ENCODE measurements at regions not wholly inside any gene's neighbourhood (a gene's known extent, or its start where the extent isn't known, plus 50 kb on each side); places are given as distances from the start of the nearest gene placed in this dataset.

DNA sequence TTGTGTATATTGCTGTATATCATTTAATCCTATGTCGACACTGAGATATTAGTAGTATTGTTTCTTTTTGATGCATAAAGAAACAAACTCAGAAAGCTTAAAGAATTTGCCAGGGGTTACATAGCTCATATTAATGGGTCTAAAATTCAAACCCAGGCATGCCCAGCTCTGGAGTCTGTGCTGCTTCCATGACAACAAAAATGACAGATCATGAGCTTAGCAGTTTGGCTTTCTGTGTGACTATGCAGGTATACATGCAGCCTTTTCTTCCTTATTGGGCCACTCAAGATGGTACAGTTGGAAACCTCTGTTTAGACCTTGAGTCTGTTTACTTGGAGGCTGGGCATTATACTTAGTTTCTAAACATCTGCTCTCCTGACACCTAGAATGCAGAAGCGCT, 220.5 kb upstream of the TENM4 start:
- no peak for ATAC-seq

DNA sequence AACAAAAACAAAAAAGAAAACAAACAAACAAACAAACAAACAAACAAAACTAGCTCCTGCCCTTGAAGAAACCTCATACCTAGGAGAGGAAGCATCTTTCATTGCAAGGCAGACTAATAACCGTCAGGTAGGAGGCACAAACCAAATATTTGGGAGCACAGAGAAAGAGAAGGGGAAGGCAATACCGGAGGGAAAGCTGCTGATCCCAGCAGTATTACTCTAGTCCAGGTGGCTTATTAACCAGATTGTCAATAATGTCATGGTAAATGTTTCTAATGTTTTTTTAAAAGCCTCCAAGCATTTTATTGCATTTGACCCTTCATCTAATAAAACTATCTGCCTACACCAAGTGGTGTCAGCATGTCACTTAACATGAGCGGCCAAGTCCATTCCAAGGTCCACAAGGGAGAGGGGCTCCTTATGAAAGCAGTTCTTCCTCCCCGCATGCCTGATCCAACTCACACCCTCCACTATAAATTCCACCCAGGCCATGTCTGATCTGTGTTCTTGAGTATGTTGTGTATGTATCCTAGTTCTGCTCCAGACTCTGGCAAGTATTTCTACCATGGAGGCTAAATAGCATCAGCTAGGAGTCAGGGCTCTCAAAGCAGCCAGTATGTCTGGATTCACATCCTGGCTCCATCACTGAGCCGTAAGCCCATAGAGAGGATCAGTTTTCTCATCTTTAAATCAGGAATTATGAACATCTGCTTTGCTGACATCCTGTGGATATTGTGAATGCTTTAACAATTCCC, 208.1 kb upstream of the TENM4 start:
- no peak for ATAC-seq
- TF ChIP-seq ZNF8 (CRISPR knock-in tag; IDR thresholded peaks at IDR 0.05), result no peak
- no peak for TF ChIP-seq ESRRG (CRISPR knock-in tag; IDR thresholded peaks at IDR 0.05)
- TF ChIP-seq, protein P1, sequence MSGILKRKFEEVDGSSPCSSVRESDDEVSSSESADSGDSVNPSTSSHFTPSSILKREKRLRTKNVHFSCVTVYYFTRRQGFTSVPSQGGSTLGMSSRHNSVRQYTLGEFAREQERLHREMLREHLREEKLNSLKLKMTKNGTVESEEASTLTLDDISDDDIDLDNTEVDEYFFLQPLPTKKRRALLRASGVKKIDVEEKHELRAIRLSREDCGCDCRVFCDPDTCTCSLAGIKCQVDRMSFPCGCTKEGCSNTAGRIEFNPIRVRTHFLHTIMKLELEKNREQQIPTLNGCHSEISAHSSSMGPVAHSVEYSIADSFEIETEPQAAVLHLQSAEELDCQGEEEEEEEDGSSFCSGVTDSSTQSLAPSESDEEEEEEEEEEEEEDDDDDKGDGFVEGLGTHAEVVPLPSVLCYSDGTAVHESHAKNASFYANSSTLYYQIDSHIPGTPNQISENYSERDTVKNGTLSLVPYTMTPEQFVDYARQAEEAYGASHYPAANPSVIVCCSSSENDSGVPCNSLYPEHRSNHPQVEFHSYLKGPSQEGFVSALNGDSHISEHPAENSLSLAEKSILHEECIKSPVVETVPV (CRISPR knock-in tag; IDR thresholded peaks at IDR 0.05), result no peak
- TF ChIP-seq, protein P2, sequence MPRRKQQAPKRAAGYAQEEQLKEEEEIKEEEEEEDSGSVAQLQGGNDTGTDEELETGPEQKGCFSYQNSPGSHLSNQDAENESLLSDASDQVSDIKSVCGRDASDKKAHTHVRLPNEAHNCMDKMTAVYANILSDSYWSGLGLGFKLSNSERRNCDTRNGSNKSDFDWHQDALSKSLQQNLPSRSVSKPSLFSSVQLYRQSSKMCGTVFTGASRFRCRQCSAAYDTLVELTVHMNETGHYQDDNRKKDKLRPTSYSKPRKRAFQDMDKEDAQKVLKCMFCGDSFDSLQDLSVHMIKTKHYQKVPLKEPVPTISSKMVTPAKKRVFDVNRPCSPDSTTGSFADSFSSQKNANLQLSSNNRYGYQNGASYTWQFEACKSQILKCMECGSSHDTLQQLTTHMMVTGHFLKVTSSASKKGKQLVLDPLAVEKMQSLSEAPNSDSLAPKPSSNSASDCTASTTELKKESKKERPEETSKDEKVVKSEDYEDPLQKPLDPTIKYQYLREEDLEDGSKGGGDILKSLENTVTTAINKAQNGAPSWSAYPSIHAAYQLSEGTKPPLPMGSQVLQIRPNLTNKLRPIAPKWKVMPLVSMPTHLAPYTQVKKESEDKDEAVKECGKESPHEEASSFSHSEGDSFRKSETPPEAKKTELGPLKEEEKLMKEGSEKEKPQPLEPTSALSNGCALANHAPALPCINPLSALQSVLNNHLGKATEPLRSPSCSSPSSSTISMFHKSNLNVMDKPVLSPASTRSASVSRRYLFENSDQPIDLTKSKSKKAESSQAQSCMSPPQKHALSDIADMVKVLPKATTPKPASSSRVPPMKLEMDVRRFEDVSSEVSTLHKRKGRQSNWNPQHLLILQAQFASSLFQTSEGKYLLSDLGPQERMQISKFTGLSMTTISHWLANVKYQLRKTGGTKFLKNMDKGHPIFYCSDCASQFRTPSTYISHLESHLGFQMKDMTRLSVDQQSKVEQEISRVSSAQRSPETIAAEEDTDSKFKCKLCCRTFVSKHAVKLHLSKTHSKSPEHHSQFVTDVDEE (CRISPR knock-in tag; IDR thresholded peaks at IDR 0.05), result no peak
- no peak for TF ChIP-seq ZNF70 (CRISPR knock-in tag; IDR thresholded peaks at IDR 0.05)
- no peak for TF ChIP-seq CSDC2 (CRISPR knock-in tag; IDR thresholded peaks at IDR 0.05)
- no peak for TF ChIP-seq OSR1 (CRISPR knock-in tag; IDR thresholded peaks at IDR 0.05)
- no peak for TF ChIP-seq ZNF565 (CRISPR knock-in tag; conservative IDR thresholded peaks at IDR 0.05; ENCODE audit: low read depth)
- TF ChIP-seq BACH2 (CRISPR knock-in tag; IDR thresholded peaks at IDR 0.05; ENCODE audit: borderline replicate concordance), result no peak
- TF ChIP-seq, protein P3, sequence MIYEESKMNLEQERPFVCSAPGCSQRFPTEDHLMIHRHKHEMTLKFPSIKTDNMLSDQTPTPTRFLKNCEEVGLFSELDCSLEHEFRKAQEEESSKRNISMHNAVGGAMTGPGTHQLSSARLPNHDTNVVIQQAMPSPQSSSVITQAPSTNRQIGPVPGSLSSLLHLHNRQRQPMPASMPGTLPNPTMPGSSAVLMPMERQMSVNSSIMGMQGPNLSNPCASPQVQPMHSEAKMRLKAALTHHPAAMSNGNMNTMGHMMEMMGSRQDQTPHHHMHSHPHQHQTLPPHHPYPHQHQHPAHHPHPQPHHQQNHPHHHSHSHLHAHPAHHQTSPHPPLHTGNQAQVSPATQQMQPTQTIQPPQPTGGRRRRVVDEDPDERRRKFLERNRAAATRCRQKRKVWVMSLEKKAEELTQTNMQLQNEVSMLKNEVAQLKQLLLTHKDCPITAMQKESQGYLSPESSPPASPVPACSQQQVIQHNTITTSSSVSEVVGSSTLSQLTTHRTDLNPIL (CRISPR knock-in tag; IDR thresholded peaks at IDR 0.05; ENCODE audit: low read depth), result no peak
- TF ChIP-seq ISL1 (CRISPR knock-in tag; IDR thresholded peaks at IDR 0.05), result no peak
- TF ChIP-seq PPARA (CRISPR knock-in tag; IDR thresholded peaks at IDR 0.05; ENCODE audit: borderline replicate concordance), result no peak

More for the DNA sequence above, 220.5 kb upstream of the TENM4 start:
- TF ChIP-seq, protein P4, sequence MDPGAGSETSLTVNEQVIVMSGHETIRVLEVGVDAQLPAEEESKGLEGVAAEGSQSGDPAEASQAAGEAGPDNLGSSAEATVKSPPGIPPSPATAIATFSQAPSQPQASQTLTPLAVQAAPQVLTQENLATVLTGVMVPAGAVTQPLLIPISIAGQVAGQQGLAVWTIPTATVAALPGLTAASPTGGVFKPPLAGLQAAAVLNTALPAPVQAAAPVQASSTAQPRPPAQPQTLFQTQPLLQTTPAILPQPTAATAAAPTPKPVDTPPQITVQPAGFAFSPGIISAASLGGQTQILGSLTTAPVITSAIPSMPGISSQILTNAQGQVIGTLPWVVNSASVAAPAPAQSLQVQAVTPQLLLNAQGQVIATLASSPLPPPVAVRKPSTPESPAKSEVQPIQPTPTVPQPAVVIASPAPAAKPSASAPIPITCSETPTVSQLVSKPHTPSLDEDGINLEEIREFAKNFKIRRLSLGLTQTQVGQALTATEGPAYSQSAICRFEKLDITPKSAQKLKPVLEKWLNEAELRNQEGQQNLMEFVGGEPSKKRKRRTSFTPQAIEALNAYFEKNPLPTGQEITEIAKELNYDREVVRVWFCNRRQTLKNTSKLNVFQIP (CRISPR knock-in tag; IDR thresholded peaks at IDR 0.05; ENCODE audit: borderline replicate concordance, low read depth), result no peak
- TF ChIP-seq RARB (CRISPR knock-in tag; IDR thresholded peaks at IDR 0.05), result no peak

DNA sequence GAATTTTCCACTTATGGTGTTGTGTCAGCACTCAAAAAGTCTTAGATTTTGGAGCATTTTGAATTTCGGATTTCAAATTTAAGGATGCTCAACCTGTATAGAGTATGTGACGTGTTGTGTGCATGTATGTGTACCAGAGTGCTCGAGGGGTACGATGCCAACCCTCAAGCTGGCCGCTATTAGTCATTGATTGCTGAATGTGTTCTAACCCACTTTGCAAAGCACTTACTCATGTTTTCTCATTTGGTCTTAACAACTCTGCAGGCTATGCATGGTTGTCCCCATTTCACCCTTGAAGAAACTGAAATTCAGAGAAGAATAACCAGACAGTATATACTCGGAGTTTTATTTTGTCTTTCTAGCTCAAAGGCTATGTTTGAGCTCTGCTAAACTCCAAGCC, 196.4 kb upstream of the TENM4 start:
- no peak for ATAC-seq
- TF ChIP-seq, protein P5, sequence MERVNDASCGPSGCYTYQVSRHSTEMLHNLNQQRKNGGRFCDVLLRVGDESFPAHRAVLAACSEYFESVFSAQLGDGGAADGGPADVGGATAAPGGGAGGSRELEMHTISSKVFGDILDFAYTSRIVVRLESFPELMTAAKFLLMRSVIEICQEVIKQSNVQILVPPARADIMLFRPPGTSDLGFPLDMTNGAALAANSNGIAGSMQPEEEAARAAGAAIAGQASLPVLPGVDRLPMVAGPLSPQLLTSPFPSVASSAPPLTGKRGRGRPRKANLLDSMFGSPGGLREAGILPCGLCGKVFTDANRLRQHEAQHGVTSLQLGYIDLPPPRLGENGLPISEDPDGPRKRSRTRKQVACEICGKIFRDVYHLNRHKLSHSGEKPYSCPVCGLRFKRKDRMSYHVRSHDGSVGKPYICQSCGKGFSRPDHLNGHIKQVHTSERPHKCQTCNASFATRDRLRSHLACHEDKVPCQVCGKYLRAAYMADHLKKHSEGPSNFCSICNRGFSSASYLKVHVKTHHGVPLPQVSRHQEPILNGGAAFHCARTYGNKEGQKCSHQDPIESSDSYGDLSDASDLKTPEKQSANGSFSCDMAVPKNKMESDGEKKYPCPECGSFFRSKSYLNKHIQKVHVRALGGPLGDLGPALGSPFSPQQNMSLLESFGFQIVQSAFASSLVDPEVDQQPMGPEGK (CRISPR knock-in tag; IDR thresholded peaks at IDR 0.05; ENCODE audit: borderline replicate concordance), result no peak
- no peak for TF ChIP-seq ZC3H10 (CRISPR knock-in tag; IDR thresholded peaks at IDR 0.05)
- TF ChIP-seq, protein P4 (CRISPR knock-in tag; IDR thresholded peaks at IDR 0.05; ENCODE audit: borderline replicate concordance, low read depth), result no peak
- TF ChIP-seq CSDC2 (CRISPR knock-in tag; IDR thresholded peaks at IDR 0.05), result no peak
- TF ChIP-seq TOX (CRISPR knock-in tag; IDR thresholded peaks at IDR 0.05; ENCODE audit: borderline replicate concordance), result no peak
- no peak for TF ChIP-seq RARB (CRISPR knock-in tag; IDR thresholded peaks at IDR 0.05)
- no peak for TF ChIP-seq ZFP3 (CRISPR knock-in tag; IDR thresholded peaks at IDR 0.05)
- no peak for TF ChIP-seq TCF4 (CRISPR knock-in tag; IDR thresholded peaks at IDR 0.05; ENCODE audit: borderline replicate concordance)
- TF ChIP-seq ESRRG (CRISPR knock-in tag; IDR thresholded peaks at IDR 0.05), result no peak
- TF ChIP-seq SNAI2 (CRISPR knock-in tag; IDR thresholded peaks at IDR 0.05), result no peak
- TF ChIP-seq ZNF565 (CRISPR knock-in tag; conservative IDR thresholded peaks at IDR 0.05; ENCODE audit: low read depth), result no peak
- TF ChIP-seq PPARA (CRISPR knock-in tag; IDR thresholded peaks at IDR 0.05; ENCODE audit: borderline replicate concordance), result no peak
- TF ChIP-seq ISL1 (CRISPR knock-in tag; IDR thresholded peaks at IDR 0.05), result no peak

Measured in SK-N-SH treated with all-trans-retinoic acid at 6 μM for 48 hours (cell line).